PC-3 (cell line): ENCODE measurements at regions not wholly inside any gene's neighbourhood (a gene's known extent, or its start where the extent isn't known, plus 50 kb on each side); places are given as distances from the start of the nearest gene placed in this dataset.

Source experiments
- EZH2 ChIP-seq: fragments of 300-600 bp; sonication (generic); IDR thresholded peaks from one replicate; pipeline ENCODE4 v1.6.1; 2017; ENCODE audit warnings: antibody characterized with exemption, mild to moderate bottlenecking, low read length; ENCODE audit not compliant: unreplicated experiment
- EZH2phosphoT487 ChIP-seq: fragments of 300-600 bp; sonication (generic); IDR thresholded peaks from 2 replicates; pipeline ENCODE4 v1.6.1; 2018; ENCODE audit warnings: mild to moderate bottlenecking, antibody characterized with exemption, low read length, borderline replicate concordance
- TF ChIP-seq, protein P1 (sequence below): fragments of 300-600 bp; sonication (generic); conservative IDR thresholded peaks from 2 replicates; pipeline ENCODE4 v1.5.1; 2017; ENCODE audit warnings: antibody characterized with exemption, low read depth, mild to moderate bottlenecking, low read length

DNA sequence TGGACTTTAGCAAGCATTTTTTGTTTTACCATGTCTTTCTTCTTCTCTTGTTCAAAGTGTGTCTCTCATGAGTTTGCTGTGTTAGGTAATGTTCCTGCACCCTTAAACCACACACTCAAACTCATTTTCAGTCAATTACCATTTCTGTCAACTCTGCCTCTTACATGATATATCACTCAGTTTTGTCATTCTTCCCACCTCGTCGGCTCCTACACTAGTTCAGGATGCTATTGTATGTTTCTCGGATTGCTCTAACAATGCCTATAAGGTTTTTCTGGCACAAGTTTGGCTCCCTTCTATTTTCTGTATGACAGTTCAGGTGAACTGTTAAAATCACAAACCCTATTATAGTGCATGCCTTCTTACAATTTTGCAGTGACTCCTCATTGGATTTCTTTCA lies 260.8 kb upstream of the NAV3 start:
- TF ChIP-seq, protein P1, sequence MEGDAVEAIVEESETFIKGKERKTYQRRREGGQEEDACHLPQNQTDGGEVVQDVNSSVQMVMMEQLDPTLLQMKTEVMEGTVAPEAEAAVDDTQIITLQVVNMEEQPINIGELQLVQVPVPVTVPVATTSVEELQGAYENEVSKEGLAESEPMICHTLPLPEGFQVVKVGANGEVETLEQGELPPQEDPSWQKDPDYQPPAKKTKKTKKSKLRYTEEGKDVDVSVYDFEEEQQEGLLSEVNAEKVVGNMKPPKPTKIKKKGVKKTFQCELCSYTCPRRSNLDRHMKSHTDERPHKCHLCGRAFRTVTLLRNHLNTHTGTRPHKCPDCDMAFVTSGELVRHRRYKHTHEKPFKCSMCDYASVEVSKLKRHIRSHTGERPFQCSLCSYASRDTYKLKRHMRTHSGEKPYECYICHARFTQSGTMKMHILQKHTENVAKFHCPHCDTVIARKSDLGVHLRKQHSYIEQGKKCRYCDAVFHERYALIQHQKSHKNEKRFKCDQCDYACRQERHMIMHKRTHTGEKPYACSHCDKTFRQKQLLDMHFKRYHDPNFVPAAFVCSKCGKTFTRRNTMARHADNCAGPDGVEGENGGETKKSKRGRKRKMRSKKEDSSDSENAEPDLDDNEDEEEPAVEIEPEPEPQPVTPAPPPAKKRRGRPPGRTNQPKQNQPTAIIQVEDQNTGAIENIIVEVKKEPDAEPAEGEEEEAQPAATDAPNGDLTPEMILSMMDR: no peak
- TF ChIP-seq EZH2 (no peak), EZH2phosphoT487 (no peak)
